ENCODE measurements at regions not wholly inside any gene's neighbourhood (a gene's known extent, or its start where the extent isn't known, plus 50 kb on each side); places are given as distances from the start of the nearest gene placed in this dataset.

- Histone ChIP-seq H3K27me3 (replicated peaks in 1 of 4; ENCODE audit: control insufficient read depth in 3 of 4, extremely low read depth in 1 of 4, insufficient read depth in 3 of 4, low read length in 3 of 4) (peaks cover 0 to 1% (median 0%) of the 10 kb centered on the region in 4 experiments; a peak in 1 of 7 replicates), H2BK15ac (ENCODE audit: low read length) (no peak overlapping the region), H3K14ac (ENCODE audit: insufficient read length) (no peak overlapping the region), H4K20me1 (replicated peaks in 1 of 2; ENCODE audit: control insufficient read depth in 1 of 2, insufficient read depth in 2 of 2, low read length in 2 of 2) (no peaks in the 10 kb centered on the region), H3K79me2 (ENCODE audit: control insufficient read depth in 1 of 2, insufficient read depth in 2 of 2, low read length in 2 of 2) (no peaks in the 10 kb centered on the region), H3K23me2 (ENCODE audit: low read depth, low read length) (no peaks in the 10 kb centered on the region), H2BK5ac (ENCODE audit: low read depth, low read length) (no peak overlapping the region), H3K9ac (replicated peaks in 1 of 4; ENCODE audit: extremely low read depth in 1 of 4, low read depth in 3 of 4, low read length in 3 of 4) (no peak overlapping the region), H3K4me3 (ENCODE audit: extremely low read depth in 1 of 4, insufficient read depth in 2 of 4, low read depth in 3 of 4, low read length in 4 of 4) (no peak overlapping the region), H3K23ac (ENCODE audit: insufficient read length) (no peak overlapping the region), H3K4ac (replicated peaks; ENCODE audit: insufficient read length, low read depth, low read length) (no peak overlapping the region), H4K5ac (ENCODE audit: insufficient read length, low read depth, low read length) (no peak overlapping the region), H2AK5ac (ENCODE audit: low read depth, low read length) (no peak overlapping the region), H3K4me2 (ENCODE audit: insufficient read depth in 1 of 2, low read depth in 2 of 2, low read length in 2 of 2) (no peak overlapping the region), H2AFZ (ENCODE audit: low read length) (no peak overlapping the region), H3K9me3 (ENCODE audit: insufficient read depth in 2 of 2, low read depth in 1 of 2, low read length in 1 of 2) (0 out of 4 replicates have a peak, but pooled peaks cover 0 to 6% of the 10 kb centered on the region in 2 experiments), H4K91ac (replicated peaks; ENCODE audit: insufficient read length, low read length) (no peak overlapping the region), H3K79me1 (ENCODE audit: low read depth, low read length) (no peaks in the 10 kb centered on the region), H4K8ac (ENCODE audit: extremely low read depth, insufficient read depth, low read length) (no peak overlapping the region), H3K18ac (ENCODE audit: extremely low read depth, low read length) (no peak overlapping the region), H3K27ac (ENCODE audit: low read depth, low read length) (no peak overlapping the region), H2BK120ac (replicated peaks; ENCODE audit: low read depth, low read length) (no peak overlapping the region), H3K4me1 (replicated peaks in 1 of 4; ENCODE audit: control insufficient read depth in 3 of 4, insufficient read depth in 4 of 4, low read length in 3 of 4) (no peaks in the 10 kb centered on the region), H3K36me3 (ENCODE audit: control insufficient read depth in 2 of 4, insufficient read depth in 4 of 4, low read length in 3 of 4) (no peaks in the 10 kb centered on the region), H2BK20ac (ENCODE audit: low read length) (no peak overlapping the region), H3K56ac (replicated peaks; ENCODE audit: insufficient read length, low read depth, low read length) (no peak overlapping the region), H2BK12ac (ENCODE audit: low read depth, low read length) (no peak overlapping the region)
- POLR2A ChIA-PET (ENCODE audit: partially characterized antibody): no interaction called here
- FAIRE-seq: no peak
- no peak for DNase-seq (ENCODE audit: low read depth in 1 of 2, low spot score in 2 of 2)
- CTCF ChIA-PET (ENCODE audit: partially characterized antibody): interaction anchor here (0.6 kb wide), 1 partner anchor 96 kb away, joined by 3 read pairs; no protein-coding TSS in a partner anchor
- 93% methylated on average over 2 of the region's 2 CpGs; no CpG with 5 or more reads in 1 of the 2 experiments for WGBS, 2 experiments (ENCODE audit: extremely low coverage in 1 of 2, insufficient coverage in 1 of 2, insufficient read length in 1 of 2, insufficient replicate concordance in 2 of 2, low coverage in 1 of 2, low lambda C conversion rate in 2 of 2, missing lambda C conversion rate in 1 of 2)
- TF ChIP-seq BCL11A (IDR thresholded peaks at IDR 0.05; ENCODE audit: low read depth in 2 of 2, low read length in 2 of 2) (no peak), RXRA (IDR thresholded peaks at IDR 0.05; ENCODE audit: insufficient read depth, low read depth, low read length) (no peak), SIRT6 (IDR thresholded peaks at IDR 0.05; ENCODE audit: low read length) (no peak), EGR1 (IDR thresholded peaks at IDR 0.05; ENCODE audit: borderline replicate concordance, low read depth, low read length) (no peak), RFX5 (IDR thresholded peaks at IDR 0.05; ENCODE audit: borderline replicate concordance, low read depth, low read length) (no peak), CTBP2 (IDR thresholded peaks at IDR 0.05; ENCODE audit: borderline replicate concordance, insufficient read depth, insufficient read length, low read length) (no peak), ASH2L (IDR thresholded peaks at IDR 0.05; ENCODE audit: low read length) (no peak), PHF8 (conservative IDR thresholded peaks at IDR 0.05; ENCODE audit: low read depth, low read length) (no peak), JUND (IDR thresholded peaks at IDR 0.05; ENCODE audit: low read length) (no peak), HDAC6 (IDR thresholded peaks at IDR 0.05; ENCODE audit: low read depth, low read length) (no peak), GTF2F1 (IDR thresholded peaks at IDR 0.05; ENCODE audit: borderline replicate concordance, low read depth, low read length) (no peak), SIX5 (IDR thresholded peaks at IDR 0.05; ENCODE audit: low read depth, low read length) (no peak)
These were observed 691.4 kb upstream of the RIOK2 start for GRCh38 chr5:97874491-97874890.

All from H1 (cell line).